Testis (tissue), 2 donors: ENCODE measurements at regions not wholly inside any gene's neighbourhood (a gene's known extent, or its start where the extent isn't known, plus 50 kb on each side); places are given as distances from the start of the nearest gene placed in this dataset.

Experiments used
- POLR2A ChIP-seq: fragments of 450-650 bp; IDR thresholded peaks from one replicate; pipeline ENCODE4 v1.6.1; 2017; ENCODE audit warnings: antibody characterized with exemption, mild to moderate bottlenecking, moderate library complexity
- TF ChIP-seq, protein P1 (sequence below), 3 experiments: fragments of 450-650 bp in 2 of 3; fragments of 200-600 bp in 1 of 3; sonication (generic) in 1 of 3; IDR thresholded peaks; one replicate each; pipeline ENCODE4 v1.5.1; 2016 to 2019; ENCODE audit warnings: antibody characterized with exemption in 3 of 3, mild to moderate bottlenecking in 2 of 3, moderate library complexity in 1 of 3

DNA sequence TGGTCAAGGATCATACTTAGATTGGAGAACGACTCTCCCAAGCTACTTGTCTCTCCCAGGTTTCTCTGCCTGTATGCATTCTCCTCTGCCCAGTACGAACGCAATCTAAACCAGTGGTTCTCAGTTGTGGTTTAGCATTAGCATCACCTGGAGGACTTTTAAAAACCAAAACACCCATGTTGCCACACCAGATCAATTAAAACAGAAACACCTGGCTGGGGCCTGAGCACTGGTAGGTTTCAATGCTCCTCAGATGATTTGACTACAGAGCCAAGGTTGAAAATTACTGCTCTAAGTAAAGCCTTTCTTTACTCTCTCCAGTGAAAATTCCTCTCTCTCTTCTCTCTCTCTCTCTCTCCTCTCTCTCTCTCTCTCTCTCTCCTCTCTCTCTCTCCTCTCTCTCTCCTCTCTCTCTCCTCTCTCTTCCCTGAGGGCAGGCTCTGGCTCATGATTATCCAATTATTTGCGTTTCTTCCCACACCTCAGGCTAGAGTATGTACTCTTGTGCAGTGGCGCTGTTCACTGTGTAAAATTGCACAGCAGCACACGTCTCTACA is 153.7 kb upstream of the FGF13 start:
- TF ChIP-seq, protein P1, sequence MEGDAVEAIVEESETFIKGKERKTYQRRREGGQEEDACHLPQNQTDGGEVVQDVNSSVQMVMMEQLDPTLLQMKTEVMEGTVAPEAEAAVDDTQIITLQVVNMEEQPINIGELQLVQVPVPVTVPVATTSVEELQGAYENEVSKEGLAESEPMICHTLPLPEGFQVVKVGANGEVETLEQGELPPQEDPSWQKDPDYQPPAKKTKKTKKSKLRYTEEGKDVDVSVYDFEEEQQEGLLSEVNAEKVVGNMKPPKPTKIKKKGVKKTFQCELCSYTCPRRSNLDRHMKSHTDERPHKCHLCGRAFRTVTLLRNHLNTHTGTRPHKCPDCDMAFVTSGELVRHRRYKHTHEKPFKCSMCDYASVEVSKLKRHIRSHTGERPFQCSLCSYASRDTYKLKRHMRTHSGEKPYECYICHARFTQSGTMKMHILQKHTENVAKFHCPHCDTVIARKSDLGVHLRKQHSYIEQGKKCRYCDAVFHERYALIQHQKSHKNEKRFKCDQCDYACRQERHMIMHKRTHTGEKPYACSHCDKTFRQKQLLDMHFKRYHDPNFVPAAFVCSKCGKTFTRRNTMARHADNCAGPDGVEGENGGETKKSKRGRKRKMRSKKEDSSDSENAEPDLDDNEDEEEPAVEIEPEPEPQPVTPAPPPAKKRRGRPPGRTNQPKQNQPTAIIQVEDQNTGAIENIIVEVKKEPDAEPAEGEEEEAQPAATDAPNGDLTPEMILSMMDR (IDR thresholded peaks at IDR 0.05) = no peak
- TF ChIP-seq POLR2A = no peak
